Cardiac septum (tissue), 1 donor: ENCODE measurements at regions not wholly inside any gene's neighbourhood (a gene's known extent, or its start where the extent isn't known, plus 50 kb on each side); places are given as distances from the start of the nearest gene placed in this dataset.

Source experiments
- DNase-seq: peaks from one replicate; pipeline ENCODE4 v3.0.0-alpha.2; 2020; ENCODE audit warnings: low spot score
- intact Hi-C: fragments of 100-400 bp; cut with DNase I; formaldehyde crosslinking; loops from one replicate; pipeline ENCODE4 v1.14.0; 2022
- donor health status: DM: no; HTN: no; CAD: no.

GRCh38 chr15:91535856-91536500 lies 317.5 kb upstream of the SLCO3A1 start:
- DNase-seq: no peak
- intact Hi-C loops: loop anchor here (10.0 kb wide), 1 partner anchor 169 kb away; no protein-coding TSS in a partner anchor

- no peak for DNase-seq
- intact Hi-C loops: loop anchor here (10.0 kb wide), 1 partner anchor 167 kb away; no protein-coding TSS in a partner anchor
Observed at GRCh38 chr15:91537856-91538255, 315.7 kb upstream of the SLCO3A1 start.

- intact Hi-C loops: loop anchor here (10.0 kb wide), 1 partner anchor 166 kb away; no protein-coding TSS in a partner anchor
- DNase-seq: no peak
Observed at GRCh38 chr15:91538782-91539181, 314.7 kb upstream of the SLCO3A1 start.

GRCh38 chr15:91541286-91541685 lies 312.2 kb upstream of the SLCO3A1 start:
- no peak for DNase-seq
- intact Hi-C loops: no loop called here

GRCh38 chr15:91542226-91542625 lies 311.3 kb upstream of the SLCO3A1 start:
- intact Hi-C loops: no loop called here
- no peak for DNase-seq

- intact Hi-C loops: no loop called here
- no peak for DNase-seq
Observed at GRCh38 chr15:91547356-91547755, 306.2 kb upstream of the SLCO3A1 start.

- intact Hi-C loops: no loop called here
- no peak for DNase-seq
Observed at GRCh38 chr15:91548549-91548948, 305.0 kb upstream of the SLCO3A1 start.

- intact Hi-C loops: no loop called here
Observed at GRCh38 chr15:91549581-91549980, 303.9 kb upstream of the SLCO3A1 start.

GRCh38 chr15:91552555-91552954 lies 301.0 kb upstream of the SLCO3A1 start:
- intact Hi-C loops: no loop called here
- no peak for DNase-seq

More at GRCh38 chr15:91549581-91549980, 303.9 kb upstream of the SLCO3A1 start:
- DNase-seq: no peak

- intact Hi-C loops: no loop called here
- no peak for DNase-seq
Observed at GRCh38 chr15:91553196-91553854, 300.2 kb upstream of the SLCO3A1 start.

GRCh38 chr15:91555312-91555711 lies 298.2 kb upstream of the SLCO3A1 start:
- no peak for DNase-seq
- intact Hi-C loops: no loop called here

- intact Hi-C loops: no loop called here
- DNase-seq: no peak
Observed at GRCh38 chr15:91556926-91557325, 296.6 kb upstream of the SLCO3A1 start.

- no peak for DNase-seq
- intact Hi-C loops: no loop called here
Observed at GRCh38 chr15:91559066-91559465, 294.4 kb upstream of the SLCO3A1 start.

- intact Hi-C loops: loop anchor here (2.0 kb wide), 1 partner anchor 133 kb away; no protein-coding TSS in a partner anchor
- DNase-seq: no peak
Observed at GRCh38 chr15:91561371-91562100, 292.0 kb upstream of the SLCO3A1 start.

GRCh38 chr15:91562698-91563097 lies 290.8 kb upstream of the SLCO3A1 start:
- intact Hi-C loops: no loop called here

GRCh38 chr15:91564631-91565030 lies 288.9 kb upstream of the SLCO3A1 start:
- DNase-seq: no peak
- intact Hi-C loops: no loop called here

More at GRCh38 chr15:91562698-91563097, 290.8 kb upstream of the SLCO3A1 start:
- no peak for DNase-seq

- no peak for DNase-seq
- intact Hi-C loops: no loop called here
Observed at GRCh38 chr15:91566141-91566540, 287.4 kb upstream of the SLCO3A1 start.

GRCh38 chr15:91568036-91568435 lies 285.5 kb upstream of the SLCO3A1 start:
- no peak for DNase-seq
- intact Hi-C loops: no loop called here

- intact Hi-C loops: no loop called here
- DNase-seq: no peak
Observed at GRCh38 chr15:91572110-91572509, 281.4 kb upstream of the SLCO3A1 start.

- no peak for DNase-seq
- intact Hi-C loops: no loop called here
Observed at GRCh38 chr15:91576096-91576495, 277.4 kb upstream of the SLCO3A1 start.
